Caco-2 (cell line): ENCODE measurements at regions not wholly inside any gene's neighbourhood (a gene's known extent, or its start where the extent isn't known, plus 50 kb on each side); places are given as distances from the start of the nearest gene placed in this dataset.

Source experiments
- BruUV-seq: library from RNA; stranded (reverse); fragments of 400-500 nt; replicated peaks from 2 replicates; lab custom pipeline; 2021; lab: Mats Ljungman, UMichigan
- CTCF ChIA-PET: fragments of 300-600 bp; sonication (Branson Sonifier 250); formaldehyde crosslinking; loops from one replicate; lab custom pipeline; 2022; ENCODE audit warnings: antibody characterized with exemption; lab: Charles Lee
- POLR2A ChIA-PET: fragments of 300-600 bp; sonication (Branson Sonifier 250); formaldehyde crosslinking; loops from one replicate; lab custom pipeline; 2022; ENCODE audit warnings: antibody characterized with exemption; lab: Charles Lee
- DNase-seq, 2 experiments: peaks; one replicate each; pipeline versions ENCODE4 v3.0.0 to v3.0.0-alpha.2; 2020 to 2022
- H3K27me3 ChIP-seq: replicated peaks from 2 replicates; pipeline ENCODE4 v1.6.0; 2011; ENCODE audit warnings: low read length; ENCODE audit not compliant: control insufficient read depth, insufficient read depth
- H3K36me3 ChIP-seq: 2 replicates; pipeline ENCODE4 v1.5.1; 2011; ENCODE audit warnings: low read length; ENCODE audit not compliant: control insufficient read depth, insufficient read depth
- H3K4me1 ChIP-seq: fragments of 250-450 bp; sonication (Bioruptor Pico); 2 replicates; pipeline ENCODE4 v1.5.1; 2020; ENCODE audit warnings: mild to moderate bottlenecking
- H3K4me3 ChIP-seq: 2 replicates; pipeline ENCODE4 v1.5.1; 2011; ENCODE audit warnings: low read depth, mild to moderate bottlenecking, control low read depth, low read length
- H3K9me3 ChIP-seq: fragments of 250-450 bp; sonication (Bioruptor Pico); 2 replicates; pipeline ENCODE4 v1.5.1; 2020; ENCODE audit warnings: mild to moderate bottlenecking, moderate library complexity
- H3K27ac Mint-ChIP-seq: one replicate; pipeline ENCODE4 v1.8.0; 2022; ENCODE audit warnings: mixed read lengths; ENCODE audit not compliant: unreplicated experiment
- H3K27me3 Mint-ChIP-seq: one replicate; pipeline ENCODE4 v1.8.0; 2022; ENCODE audit warnings: mixed read lengths; ENCODE audit not compliant: insufficient read depth, unreplicated experiment
- H3K36me3 Mint-ChIP-seq: one replicate; pipeline ENCODE4 v1.8.0; 2022; ENCODE audit warnings: mild to moderate bottlenecking, mixed read lengths; ENCODE audit not compliant: insufficient read depth, unreplicated experiment
- H3K4me1 Mint-ChIP-seq: one replicate; pipeline ENCODE4 v1.8.0; 2022; ENCODE audit warnings: low read depth, mixed read lengths; ENCODE audit not compliant: unreplicated experiment
- H3K4me3 Mint-ChIP-seq: one replicate; pipeline ENCODE4 v1.8.0; 2022; ENCODE audit warnings: mild to moderate bottlenecking, moderate library complexity, mixed read lengths; ENCODE audit not compliant: unreplicated experiment
- H3K9me3 Mint-ChIP-seq: one replicate; pipeline ENCODE4 v1.8.0; 2022; ENCODE audit warnings: mixed read lengths; ENCODE audit not compliant: unreplicated experiment
- intact Hi-C: fragments of 100-400 bp; cut with micrococcal nuclease; formaldehyde crosslinking; loops from one replicate; pipeline ENCODE4 v1.10.0; 2022; ENCODE audit not compliant: unreplicated experiment
- TF ChIP-seq, protein P1 (sequence below), 2 experiments: fragments of 200-600 bp in 1 of 2; IDR thresholded peaks; 1 replicate in 1 of 2; 2 replicates in 1 of 2; pipeline versions ENCODE4 v1.5.1 to v1.8.0; 2011 to 2022; ENCODE audit warnings: antibody characterized with exemption in 1 of 2, control low read depth in 1 of 2, inconsistent platforms in 1 of 2, low read depth in 1 of 2, low read length in 1 of 2, mild to moderate bottlenecking in 1 of 2, moderate library complexity in 1 of 2; ENCODE audit not compliant: insufficient read depth in 1 of 2, severe bottlenecking in 1 of 2, unreplicated experiment in 1 of 2

DNA sequence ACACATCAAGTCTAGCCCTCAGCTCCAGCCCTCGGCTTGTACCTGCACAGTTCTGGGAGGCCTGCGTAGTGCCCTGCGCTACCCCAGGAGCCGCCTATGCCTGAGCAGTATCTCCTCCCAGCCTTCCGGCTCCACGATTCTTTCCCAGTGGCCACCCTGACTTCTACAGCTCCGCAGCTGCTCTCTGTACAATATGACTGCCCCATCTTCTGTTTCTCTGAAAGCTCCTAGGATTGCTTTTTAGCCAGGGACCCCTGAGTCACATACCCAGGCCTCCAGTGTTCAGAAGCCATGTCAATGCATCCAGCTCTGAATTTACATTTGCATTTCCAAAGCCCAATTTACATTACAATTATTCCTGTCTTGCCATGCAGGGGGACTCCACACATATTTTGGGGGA lies 135.5 kb downstream of the PJA1 start:
- no peak overlapping the region for H3K4me3 ChIP-seq
- Mint-ChIP-seq H3K27me3 (no peaks in the 10 kb centered on the region), H3K36me3 (no peaks in the 10 kb centered on the region), H3K4me3 (no peak overlapping the region), H3K4me1 (no peaks in the 10 kb centered on the region), H3K27ac (no peak overlapping the region), H3K9me3 (no peaks in the 10 kb centered on the region)
- BruUV-seq: no TSS peak
- ChIA-PET CTCF (no interaction called here), POLR2A (no interaction called here)
- peaks cover 5% of the 10 kb centered on the region; the same call in 1 of the 2 replicates for H3K4me1 ChIP-seq
- no peak for DNase-seq
- intact Hi-C loops: no loop called here
- no peaks in the 10 kb centered on the region for H3K36me3 ChIP-seq
- TF ChIP-seq, protein P1, sequence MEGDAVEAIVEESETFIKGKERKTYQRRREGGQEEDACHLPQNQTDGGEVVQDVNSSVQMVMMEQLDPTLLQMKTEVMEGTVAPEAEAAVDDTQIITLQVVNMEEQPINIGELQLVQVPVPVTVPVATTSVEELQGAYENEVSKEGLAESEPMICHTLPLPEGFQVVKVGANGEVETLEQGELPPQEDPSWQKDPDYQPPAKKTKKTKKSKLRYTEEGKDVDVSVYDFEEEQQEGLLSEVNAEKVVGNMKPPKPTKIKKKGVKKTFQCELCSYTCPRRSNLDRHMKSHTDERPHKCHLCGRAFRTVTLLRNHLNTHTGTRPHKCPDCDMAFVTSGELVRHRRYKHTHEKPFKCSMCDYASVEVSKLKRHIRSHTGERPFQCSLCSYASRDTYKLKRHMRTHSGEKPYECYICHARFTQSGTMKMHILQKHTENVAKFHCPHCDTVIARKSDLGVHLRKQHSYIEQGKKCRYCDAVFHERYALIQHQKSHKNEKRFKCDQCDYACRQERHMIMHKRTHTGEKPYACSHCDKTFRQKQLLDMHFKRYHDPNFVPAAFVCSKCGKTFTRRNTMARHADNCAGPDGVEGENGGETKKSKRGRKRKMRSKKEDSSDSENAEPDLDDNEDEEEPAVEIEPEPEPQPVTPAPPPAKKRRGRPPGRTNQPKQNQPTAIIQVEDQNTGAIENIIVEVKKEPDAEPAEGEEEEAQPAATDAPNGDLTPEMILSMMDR (IDR thresholded peaks at IDR 0.05; ENCODE audit: insufficient read depth in 1 of 2, low read depth in 1 of 2, low read length in 1 of 2, severe bottlenecking in 1 of 2, unreplicated experiment in 1 of 2): no peak
- H3K9me3 ChIP-seq: no peaks in the 10 kb centered on the region
- H3K27me3 ChIP-seq: no peaks in the 10 kb centered on the region

- intact Hi-C loops: no loop called here
- BruUV-seq: no TSS peak
- no peaks in the 10 kb centered on the region for H3K9me3 Mint-ChIP-seq
- CTCF ChIA-PET: no interaction called here
- H3K4me1 Mint-ChIP-seq: no peaks in the 10 kb centered on the region
- H3K36me3 Mint-ChIP-seq: no peaks in the 10 kb centered on the region
- TF ChIP-seq, protein P1 (IDR thresholded peaks at IDR 0.05; ENCODE audit: insufficient read depth in 1 of 2, low read depth in 1 of 2, low read length in 1 of 2, severe bottlenecking in 1 of 2, unreplicated experiment in 1 of 2): no peak
- no peak overlapping the region for H3K4me3 Mint-ChIP-seq
- no peaks in the 10 kb centered on the region for H3K9me3 ChIP-seq
- H3K36me3 ChIP-seq: no peaks in the 10 kb centered on the region
- DNase-seq: no peak
- no peaks in the 10 kb centered on the region for H3K27me3 Mint-ChIP-seq
- no peak overlapping the region for H3K4me3 ChIP-seq
- POLR2A ChIA-PET: no interaction called here
- H3K27me3 ChIP-seq: no peaks in the 10 kb centered on the region
- peaks cover 5% of the 10 kb centered on the region; the same call in 1 of the 2 replicates for H3K4me1 ChIP-seq
- H3K27ac Mint-ChIP-seq: no peak overlapping the region
These were observed 136.5 kb downstream of the PJA1 start for GRCh38 chrX:69028761-69029120.

GRCh38 chrX:69028006-69028760 lies 137.1 kb downstream of the PJA1 start:
- TF ChIP-seq, protein P1 (IDR thresholded peaks at IDR 0.05; ENCODE audit: insufficient read depth in 1 of 2, low read depth in 1 of 2, low read length in 1 of 2, severe bottlenecking in 1 of 2, unreplicated experiment in 1 of 2): no peak
- Mint-ChIP-seq H3K4me1 (no peaks in the 10 kb centered on the region), H3K9me3 (no peaks in the 10 kb centered on the region), H3K27me3 (no peaks in the 10 kb centered on the region), H3K4me3 (no peak overlapping the region), H3K27ac (no peak overlapping the region), H3K36me3 (no peaks in the 10 kb centered on the region)
- intact Hi-C loops: no loop called here
- BruUV-seq: no TSS peak
- Histone ChIP-seq H3K27me3 (no peaks in the 10 kb centered on the region), H3K4me3 (no peak overlapping the region), H3K4me1 (peaks cover 5% of the 10 kb centered on the region; the same call in 1 of the 2 replicates), H3K36me3 (no peaks in the 10 kb centered on the region), H3K9me3 (no peaks in the 10 kb centered on the region)
- ChIA-PET CTCF (no interaction called here), POLR2A (no interaction called here)
- no peak for DNase-seq
